COLO668 (cell line): ENCODE measurements at regions not wholly inside any gene's neighbourhood (a gene's known extent, or its start where the extent isn't known, plus 50 kb on each side); places are given as distances from the start of the nearest gene placed in this dataset.
A peak's percentile ranks its signal among the peaks of the same experiment; 100 is the strongest.
"Not testable (repeated sequence)": the region's sequence is repeated elsewhere in the genome, so short reads cannot be mapped to it uniquely, and the experiment has no call there.

Source experiments
- DNase-seq: peaks from one replicate; lab custom pipeline; 2025; ENCODE audit not compliant: unreplicated experiment; lab: John Stamatoyannopoulos, UW

DNA sequence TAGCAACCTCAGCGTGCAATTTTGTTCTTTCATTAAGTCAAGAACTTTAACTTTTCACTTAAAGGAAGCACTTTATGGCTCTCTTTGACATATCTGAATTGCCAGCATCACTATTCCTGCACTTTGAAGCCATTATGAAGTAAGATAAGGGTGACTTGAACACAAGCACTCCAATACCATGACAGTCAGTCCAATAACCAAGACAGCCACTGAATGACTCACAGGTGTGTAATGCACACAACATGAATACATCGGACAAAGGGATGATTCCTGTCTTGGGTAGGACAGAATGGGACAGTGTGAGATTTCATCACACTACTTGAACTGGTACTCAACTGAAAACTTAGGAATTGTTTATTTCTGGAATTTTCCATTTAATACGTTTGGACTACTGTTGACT is 233.7 kb upstream of the IPO5 start:
- DNase-seq = no peak

DNA sequence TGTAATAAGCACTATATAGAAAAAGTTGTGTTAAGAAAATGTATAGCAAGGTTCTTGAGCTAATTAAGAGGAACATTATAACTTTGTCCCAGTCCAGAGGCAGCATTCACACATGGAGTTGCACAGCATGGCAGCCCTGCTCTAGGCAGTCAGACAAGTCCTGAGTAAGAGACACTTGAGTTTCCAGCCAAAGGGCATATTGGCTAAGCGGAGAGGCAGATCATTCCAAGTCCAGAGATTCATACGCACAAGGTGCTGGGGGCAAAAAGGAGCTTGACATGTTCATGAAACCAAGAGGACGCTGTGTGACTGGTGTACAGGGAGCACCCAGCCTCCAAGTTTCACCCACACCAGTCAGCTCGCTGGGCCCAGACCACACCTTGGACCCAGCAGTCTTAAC is 232.6 kb upstream of the IPO5 start:
- DNase-seq = no peak

DNA sequence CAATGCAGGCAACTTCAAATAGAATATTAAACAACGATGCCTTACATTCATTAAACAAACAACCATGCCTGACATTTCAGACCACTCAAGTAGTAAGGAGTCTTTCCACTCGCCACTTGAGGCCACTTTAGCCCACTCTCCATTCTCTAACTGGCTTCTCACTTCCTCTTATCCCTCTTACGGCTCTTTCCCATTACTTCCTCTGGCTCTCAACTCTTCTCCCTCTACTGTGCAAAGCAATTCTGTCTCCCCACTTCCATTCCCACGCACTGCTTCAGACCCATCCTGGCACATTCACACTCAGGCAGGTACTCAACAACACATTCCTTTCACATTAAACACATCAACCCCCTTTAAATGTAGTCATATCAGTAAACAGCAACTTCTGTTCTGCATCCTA is 229.8 kb upstream of the IPO5 start:
- DNase-seq = no peak

DNA sequence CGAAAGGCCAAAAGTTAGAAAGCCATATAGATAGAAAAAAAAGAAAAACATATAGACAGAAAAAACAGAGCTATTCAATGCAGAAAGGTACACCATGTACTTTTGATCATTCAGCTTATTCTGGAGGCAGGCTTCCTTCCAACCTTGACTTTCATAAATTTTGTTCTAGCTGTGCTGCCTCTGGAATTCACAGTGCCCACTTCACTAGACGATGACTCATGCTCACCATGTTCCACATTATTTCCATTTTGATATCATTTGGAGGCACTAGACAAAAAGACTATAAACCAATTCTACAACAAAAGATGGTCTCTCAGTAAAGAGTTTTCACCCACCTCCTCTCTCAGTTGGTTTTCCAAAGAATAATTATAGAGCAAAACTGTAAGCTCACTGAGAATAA is 229.0 kb upstream of the IPO5 start:
- DNase-seq = no peak

DNA sequence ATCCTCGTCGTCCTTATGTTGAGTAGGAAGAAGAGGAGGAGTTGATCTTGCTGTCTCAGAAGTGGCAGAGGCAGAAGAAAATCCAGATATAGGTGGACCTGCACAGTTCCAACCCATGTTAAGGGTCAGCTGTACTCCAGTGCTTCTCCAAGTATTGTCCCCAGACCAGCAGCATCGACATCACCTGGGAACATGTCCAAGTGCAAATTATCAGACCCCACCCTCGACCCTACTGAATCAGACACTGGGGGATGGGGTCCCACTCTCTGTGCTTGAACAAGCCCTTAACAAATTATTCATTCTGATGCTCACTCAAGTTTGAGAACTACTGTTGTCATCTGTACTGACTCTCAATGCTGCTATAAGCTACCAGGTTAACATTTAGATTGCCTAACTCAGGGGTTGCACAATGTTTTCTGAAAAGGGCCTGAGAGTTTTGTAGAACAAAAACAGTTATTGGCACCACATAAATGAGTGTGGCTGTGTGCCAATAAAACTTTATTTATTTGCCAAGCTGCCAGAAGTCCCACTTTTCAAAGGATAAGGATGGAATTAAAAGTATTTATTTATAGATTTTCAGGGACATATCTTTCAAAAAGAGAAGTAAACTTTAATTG is 226.7 kb upstream of the IPO5 start:
- DNase-seq = no peak

DNA sequence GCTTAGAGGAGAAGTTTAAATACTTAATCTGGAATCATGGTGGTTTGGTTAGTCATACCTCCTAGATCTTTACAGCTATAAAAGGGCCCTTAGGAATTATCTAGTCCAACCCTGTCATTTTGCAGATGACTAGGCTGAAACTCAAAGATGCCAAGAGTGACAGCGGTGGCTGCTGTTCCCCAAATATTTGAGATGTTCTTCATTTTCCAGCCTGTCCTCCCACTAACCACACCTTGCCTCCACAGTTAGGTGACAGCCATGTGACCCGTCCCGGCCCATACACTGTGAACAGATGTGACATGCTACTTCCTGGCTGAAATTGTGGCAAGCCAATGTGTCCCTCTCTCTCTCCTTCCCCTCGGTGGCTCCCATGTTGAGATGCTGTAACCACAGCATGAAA is 225.5 kb upstream of the IPO5 start:
- no peak for DNase-seq

DNA sequence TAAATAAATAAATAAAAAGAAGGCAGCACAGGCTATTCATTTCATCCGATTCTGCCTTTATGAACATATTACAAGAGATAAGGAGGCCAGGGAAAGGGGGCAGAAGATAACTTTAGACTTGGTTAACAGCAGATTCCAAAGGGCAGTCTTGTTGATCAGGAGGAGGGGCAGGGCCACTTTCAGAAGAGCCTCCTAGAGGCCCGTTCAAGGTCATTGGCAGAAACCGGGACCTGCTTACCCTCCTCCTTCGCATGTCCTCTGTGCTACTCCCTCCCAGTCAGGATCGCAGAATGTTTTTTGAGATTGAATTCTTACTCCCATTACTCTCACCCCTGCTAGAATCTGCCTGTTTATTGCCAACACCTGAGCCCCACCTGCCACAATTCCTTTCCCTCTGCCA is 217.0 kb upstream of the IPO5 start:
- DNase-seq = no peak

DNA sequence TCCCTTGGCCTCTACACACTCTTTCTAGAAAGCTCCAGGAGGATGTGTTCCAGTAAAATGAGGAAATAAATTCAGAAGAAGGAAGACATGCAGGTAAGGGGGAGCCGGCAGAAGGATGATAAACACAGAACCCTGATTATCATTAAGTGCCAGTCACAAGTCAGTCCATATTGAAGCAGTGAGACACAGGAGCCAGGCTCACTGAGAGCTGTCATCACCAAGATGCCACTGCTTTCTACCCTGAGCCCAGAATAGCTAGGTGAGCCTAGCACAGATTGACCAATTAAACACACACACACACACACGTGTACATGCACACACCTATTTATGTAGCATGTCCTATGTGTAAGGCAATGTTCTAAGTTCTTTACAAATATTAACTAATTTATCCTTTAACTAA is 211.4 kb upstream of the IPO5 start:
- DNase-seq = no peak

DNA sequence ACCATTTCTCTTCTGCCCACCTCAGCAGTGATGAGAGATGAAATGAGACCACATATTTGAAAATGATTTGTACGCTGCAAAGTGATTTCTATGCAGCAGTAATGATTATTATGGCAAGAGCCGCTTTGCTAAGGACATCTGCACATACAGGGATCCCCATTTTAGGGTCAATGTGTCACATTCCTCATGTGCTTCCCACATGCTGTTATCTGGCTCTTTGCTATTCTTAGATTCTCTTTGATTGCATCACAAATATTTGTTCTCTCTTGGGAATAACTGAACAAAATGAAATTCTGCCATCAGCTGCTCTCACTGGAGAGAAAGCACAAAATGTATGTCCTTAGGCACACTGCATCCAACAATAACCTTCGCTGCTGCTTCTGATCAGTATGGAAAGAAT is 209.5 kb upstream of the IPO5 start:
- DNase-seq = no peak

DNA sequence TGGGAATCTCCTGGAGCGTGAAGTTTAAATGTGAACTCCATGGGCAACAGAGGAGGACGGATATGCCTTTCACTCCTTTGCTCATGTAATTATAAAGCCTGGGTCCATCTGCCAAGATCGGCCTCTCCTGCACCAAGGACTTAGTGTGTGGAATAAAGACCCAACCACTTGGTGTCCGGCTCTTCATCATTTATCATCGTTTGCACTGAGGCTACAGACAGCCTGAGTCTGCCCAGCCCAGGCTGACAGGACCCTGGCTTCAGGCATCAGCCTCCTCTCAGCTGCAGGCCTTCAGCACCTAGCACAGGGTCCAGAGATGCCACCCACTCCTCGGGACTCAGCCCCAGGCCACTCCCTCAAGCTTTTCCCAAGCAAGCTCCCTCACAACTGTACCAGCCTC is 206.8 kb upstream of the IPO5 start:
- DNase-seq = no peak

DNA sequence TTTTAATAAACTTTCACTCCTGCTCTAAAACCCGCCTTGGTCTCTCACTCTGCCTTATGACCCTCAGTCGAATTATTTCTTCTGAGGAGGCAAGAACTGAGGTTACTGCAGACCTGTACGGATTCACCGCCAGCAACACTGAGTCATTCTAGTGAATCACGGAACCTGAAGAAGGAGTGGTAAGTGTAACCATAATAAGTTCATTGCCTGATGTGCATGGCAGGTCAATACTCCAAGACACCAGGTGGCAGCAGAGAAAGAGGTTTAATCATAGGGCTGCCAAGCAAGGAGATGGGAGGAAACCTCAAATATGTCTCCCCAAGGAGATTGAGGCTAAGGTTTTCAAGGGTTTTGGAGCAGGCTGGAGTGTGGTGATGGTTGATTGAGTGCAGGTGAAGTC is 204.3 kb upstream of the IPO5 start:
- DNase-seq = no peak

DNA sequence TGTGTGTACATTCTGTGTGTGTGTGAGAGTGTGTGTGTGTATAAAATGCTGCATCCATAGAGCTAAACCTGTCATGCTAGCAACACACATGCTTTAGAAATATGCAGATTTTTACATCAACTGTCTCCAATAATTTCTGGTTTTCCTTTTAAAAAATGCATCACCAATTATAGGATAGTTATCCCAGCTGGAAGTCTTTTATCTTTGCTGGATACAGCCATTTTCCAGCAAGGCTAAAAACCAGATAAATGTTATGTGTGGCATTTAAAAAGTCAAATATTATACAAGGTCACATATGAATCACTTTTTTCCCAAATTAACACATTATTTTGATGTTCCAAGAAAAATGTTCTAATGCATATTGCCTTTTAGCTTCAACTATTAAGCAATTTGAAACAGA is 202.0 kb upstream of the IPO5 start:
- no peak for DNase-seq

DNA sequence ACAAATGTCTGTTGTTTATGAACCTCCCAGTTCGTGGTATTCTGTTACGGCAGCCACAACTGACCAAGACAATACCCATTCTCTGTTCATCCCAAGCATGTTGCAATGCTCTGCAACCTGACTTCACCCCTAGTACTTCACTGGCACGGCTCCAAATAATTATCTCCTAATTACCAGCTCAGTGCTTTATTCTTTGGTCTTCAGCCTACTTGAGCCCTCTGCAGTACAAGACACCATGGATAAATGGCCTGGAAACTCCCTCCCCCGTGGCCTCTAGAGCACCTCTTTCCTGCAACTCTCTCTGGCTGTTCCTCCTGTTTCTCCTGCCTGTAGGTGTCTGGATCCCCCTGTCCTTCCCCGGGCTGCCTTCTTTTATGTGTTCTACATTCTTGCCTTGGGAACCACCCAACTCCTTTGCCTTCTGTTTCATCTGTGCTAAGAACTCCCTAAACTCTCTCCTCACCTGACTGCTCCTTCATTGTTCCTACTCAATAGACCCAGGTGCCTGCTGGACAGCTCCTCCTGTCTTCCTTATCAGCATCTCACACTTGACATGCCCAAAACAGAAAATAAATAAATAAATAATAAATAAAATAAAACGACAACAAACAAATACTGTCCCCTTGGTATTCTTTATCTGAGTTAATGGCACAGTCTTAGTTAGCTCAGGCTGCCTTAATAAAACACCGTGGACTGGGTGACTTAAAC is 200.4 kb upstream of the IPO5 start:
- DNase-seq = no peak

DNA sequence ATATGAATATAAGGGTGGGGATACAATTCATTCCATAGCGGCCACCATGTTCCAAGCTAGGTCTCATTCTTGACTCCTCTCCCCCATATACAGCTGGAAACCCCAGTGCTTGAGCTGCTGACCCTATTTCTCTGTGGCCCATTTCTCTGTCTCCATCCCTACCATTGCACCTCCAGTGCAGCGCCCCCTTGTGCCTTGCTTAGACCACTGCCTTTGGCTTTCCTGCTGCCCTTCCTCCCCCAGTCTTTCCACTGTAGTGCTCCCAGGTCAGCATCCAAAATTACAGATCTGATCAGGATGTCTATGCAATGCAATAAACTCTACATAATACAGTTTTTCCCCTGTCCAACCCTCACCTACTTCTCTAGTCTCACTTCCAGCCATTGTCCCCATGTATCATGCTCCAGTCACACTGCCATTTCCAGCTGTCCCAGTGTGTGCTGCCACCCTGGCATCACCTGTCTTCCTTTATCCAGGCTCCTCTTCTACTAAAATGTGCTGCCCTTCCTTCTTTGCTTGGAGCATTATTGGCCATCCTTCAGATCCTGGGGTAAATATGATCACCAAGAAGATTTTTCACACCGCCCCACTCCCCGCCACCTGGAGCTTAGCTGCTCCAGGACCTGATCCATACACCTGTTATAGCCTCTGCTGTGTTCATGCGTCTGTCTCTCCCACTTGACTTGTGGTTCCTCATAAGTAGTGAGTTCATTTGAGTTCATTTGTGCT is 199.4 kb upstream of the IPO5 start:
- peak; percentile 33 for DNase-seq

DNA sequence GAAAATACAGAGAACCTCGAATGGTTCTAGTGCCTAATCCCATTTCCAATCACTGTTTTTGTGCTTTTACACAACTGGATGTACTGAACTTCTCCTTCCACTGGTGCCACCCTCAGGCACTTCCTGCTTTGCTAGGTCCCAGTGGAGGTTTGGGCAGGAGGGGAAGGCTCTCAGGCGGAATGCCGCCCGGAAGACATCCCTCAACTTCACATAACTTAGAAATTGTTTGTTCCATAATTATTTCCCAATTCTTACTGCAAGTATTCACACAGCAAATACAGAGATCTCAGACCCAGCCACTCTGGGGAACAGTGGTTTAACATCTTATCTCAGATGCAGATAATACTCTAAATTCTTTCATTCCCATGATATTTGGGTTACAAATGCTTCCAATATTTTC is 195.7 kb upstream of the IPO5 start:
- no peak for DNase-seq

DNA sequence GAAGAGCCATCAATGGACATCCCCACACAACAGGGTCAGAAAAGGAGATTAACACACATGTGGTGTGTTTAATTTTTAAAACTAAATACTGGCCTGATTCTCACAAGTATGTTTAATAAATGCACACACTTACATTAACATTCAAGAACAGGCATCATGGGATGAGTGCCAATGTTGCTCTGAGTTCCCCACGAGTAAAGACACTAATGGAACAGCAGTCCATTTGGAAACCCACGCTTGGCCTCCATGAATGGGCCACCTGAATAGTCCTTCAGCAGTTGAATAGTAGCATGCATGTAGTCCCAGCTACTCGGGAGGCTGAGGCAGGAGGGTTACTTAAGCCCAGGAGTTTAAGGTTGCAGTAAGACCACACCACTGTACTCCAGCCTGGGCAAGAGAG is 195.2 kb upstream of the IPO5 start:
- DNase-seq = no peak

DNA sequence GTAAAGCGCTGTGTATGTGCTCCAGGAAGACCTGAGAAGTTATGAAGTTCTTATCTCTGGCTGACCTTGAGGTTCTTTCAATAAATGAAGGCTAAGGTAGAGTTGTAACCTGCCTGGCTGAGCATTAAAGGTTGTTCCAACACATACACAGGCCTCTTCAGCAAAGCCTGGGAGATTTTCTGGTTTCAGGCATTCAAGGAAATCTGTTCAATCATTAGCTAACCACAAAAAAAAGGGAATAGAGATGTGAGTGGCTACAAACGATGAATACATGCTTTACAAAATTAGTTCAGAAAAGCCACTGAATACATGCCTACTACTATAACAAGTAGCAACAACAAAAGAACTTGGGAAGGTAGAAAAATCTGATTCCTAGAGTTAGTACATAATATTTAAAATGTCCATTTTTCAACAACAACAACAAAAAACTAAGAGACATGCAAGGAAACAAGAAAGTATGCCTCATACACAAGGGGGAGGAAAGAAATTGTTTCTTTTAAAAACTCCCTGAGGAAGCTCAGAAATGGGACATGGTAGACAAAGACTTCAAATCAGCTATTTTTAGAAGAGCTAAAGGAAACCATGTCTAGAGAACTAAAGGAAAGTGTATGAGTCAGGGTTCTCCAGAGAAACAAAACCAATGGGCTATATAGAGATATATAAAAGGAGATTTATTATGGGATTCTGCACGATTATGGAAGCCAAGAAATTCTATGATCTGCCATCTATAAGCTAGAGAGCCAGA is 191.5 kb upstream of the IPO5 start:
- no peak for DNase-seq

DNA sequence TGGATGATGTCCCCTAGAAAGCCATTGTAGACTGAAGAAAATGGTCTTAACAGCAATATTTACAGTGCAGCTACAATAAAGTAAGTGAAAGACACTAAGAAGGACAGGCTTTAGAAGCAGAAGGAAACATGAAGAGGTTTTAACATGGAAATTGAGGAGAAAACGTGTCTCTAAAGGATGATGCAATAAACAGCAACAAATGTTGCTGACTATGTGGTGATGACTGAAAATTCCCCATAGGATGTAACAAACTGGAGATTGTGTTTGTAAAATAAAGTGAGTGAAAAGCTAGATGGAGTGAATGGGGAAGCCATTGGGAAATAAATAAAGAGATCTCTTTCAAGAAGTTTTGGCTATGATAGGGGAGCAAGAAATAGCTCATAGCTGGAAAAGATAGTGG is 186.7 kb upstream of the IPO5 start:
- DNase-seq = no peak

DNA sequence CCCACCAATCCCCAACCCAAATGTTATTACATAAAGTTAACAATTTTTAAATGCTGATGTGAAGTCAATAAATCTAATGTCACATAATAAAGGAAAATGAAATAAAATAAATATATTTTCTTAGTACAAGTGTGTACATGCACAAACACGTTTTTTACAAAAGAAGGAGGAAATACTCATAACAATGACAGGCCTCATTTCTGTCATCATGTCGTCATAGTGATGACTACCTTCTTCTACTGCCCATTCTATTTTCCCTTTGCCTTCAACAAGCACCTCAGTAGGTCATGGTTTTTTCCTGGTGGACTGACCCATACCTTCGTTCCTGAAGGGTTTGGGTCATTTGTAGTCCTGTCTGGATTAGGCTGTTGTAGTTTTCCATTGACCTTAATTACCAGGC is 185.3 kb upstream of the IPO5 start:
- DNase-seq = no peak

DNA sequence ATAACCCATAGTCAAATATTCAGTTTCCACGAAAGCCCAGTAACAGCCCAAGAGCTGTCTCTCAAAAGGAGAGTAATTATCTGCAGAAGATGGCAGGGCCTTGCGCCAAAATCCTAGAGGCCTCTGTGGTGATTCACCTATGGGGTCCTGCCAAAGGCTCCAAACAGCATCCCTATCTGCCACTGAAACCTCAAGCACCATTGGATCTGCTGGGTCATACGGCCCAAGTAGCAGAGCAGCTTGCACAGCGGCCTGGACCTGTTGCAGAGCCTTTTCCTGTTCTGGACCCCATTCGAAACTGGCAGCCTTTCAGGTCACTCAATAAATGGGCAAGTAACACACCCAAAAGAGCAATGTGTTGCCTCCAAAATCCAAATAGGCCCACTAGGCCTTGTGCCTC is 183.2 kb upstream of the IPO5 start:
- not testable (repeated sequence) for DNase-seq

DNA sequence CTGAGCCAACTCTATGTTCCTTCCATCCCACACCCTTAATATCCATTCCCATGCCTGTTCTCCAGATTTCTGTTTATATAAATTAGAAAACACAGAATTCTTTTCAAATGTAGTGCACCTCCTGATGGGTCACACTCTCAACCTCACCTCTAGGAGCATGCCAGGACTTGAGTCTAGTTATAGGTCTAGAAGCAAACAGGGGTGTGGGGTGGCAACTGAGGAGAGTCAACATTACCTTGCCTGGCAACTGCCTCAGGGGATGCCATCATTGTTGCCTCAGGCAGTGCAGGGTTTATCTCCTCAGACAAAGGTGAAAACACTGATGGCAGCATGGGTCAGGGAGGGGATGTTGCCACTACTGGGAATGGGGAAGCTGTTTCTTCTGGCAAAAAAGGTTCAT is 181.0 kb upstream of the IPO5 start:
- peak; percentile 63 for DNase-seq
